CD14-positive monocyte (primary cell): ENCODE measurements at regions not wholly inside any gene's neighbourhood (a gene's known extent, or its start where the extent isn't known, plus 50 kb on each side); places are given as distances from the start of the nearest gene placed in this dataset.

Source experiments
- DNase-seq, 3 donors: peaks; one replicate each; pipeline ENCODE4 v3.0.0-alpha.2; 2011 to 2022
- H2AFZ ChIP-seq: 2 replicates; pipeline ENCODE4 v1.6.0; 2012; ENCODE audit warnings: mild to moderate bottlenecking, low read depth, low read length, inconsistent platforms; ENCODE audit not compliant: insufficient read depth, poor library complexity, severe bottlenecking
- H3K27ac ChIP-seq, 2 donors: 1 replicate in 1 of 2; 2 replicates in 1 of 2; pipeline ENCODE4 v1.5.1; 2012 to 2013; ENCODE audit warnings: low read length in 2 of 2, control low read depth in 1 of 2, inconsistent platforms in 1 of 2, low read depth in 1 of 2, mild to moderate bottlenecking in 1 of 2
- H3K27me3 ChIP-seq, 2 donors: one replicate each; pipeline versions ENCODE4 v1.6.0 to v1.6.1; 2011 to 2013; ENCODE audit warnings: low read length in 2 of 2; ENCODE audit not compliant: control insufficient read depth in 2 of 2, insufficient read depth in 2 of 2
- H3K36me3 ChIP-seq, 2 donors: replicated peaks in 1 of 2; 1 replicate in 1 of 2; 2 replicates in 1 of 2; pipeline versions ENCODE4 v1.5.1 to v1.6.1; 2012 to 2013; ENCODE audit warnings: low read length in 2 of 2, control low read depth in 1 of 2, inconsistent platforms in 1 of 2, mild to moderate bottlenecking in 1 of 2; ENCODE audit not compliant: insufficient read depth in 2 of 2, control insufficient read depth in 1 of 2
- H3K4me1 ChIP-seq, 2 donors: 1 replicate in 1 of 2; 2 replicates in 1 of 2; pipeline versions ENCODE4 v1.5.1 to v1.6.1; 2012 to 2013; ENCODE audit warnings: low read length in 2 of 2, control low read depth in 1 of 2, inconsistent platforms in 1 of 2, mild to moderate bottlenecking in 1 of 2, moderate library complexity in 1 of 2; ENCODE audit not compliant: insufficient read depth in 2 of 2, control insufficient read depth in 1 of 2
- H3K4me2 ChIP-seq: replicated peaks from 2 replicates; pipeline ENCODE3; 2012; ENCODE audit warnings: low read length, moderate library complexity, mild to moderate bottlenecking; ENCODE audit not compliant: poor library complexity, severe bottlenecking; ENCODE audit errors: extremely low read depth
- H3K4me3 ChIP-seq, 3 experiments: fragments of 200-600 bp in 1 of 3; sonication (generic) in 1 of 3; replicated peaks in 1 of 3; 1 replicate in 2 of 3; 2 replicates in 1 of 3; pipeline ENCODE4 v1.5.1; 2011 to 2013; ENCODE audit warnings: low read length in 3 of 3, mild to moderate bottlenecking in 3 of 3, control low read depth in 2 of 3, low read depth in 2 of 3, inconsistent platforms in 1 of 3, moderate library complexity in 1 of 3
- H3K79me2 ChIP-seq: 2 replicates; pipeline ENCODE4 v1.6.0; 2012; ENCODE audit warnings: mild to moderate bottlenecking, control low read depth, inconsistent platforms, low read length, moderate library complexity; ENCODE audit not compliant: insufficient read depth
- H3K9ac ChIP-seq: 2 replicates; pipeline ENCODE4 v1.6.0; 2017; ENCODE audit warnings: low read length, mild to moderate bottlenecking; ENCODE audit not compliant: insufficient read depth, poor library complexity, severe bottlenecking
- H3K9me3 ChIP-seq, 2 donors: replicated peaks in 1 of 2; 1 replicate in 1 of 2; 2 replicates in 1 of 2; pipeline versions ENCODE4 v1.5.1 to v1.6.1; 2012 to 2013; ENCODE audit warnings: low read length in 2 of 2, control low read depth in 1 of 2; ENCODE audit not compliant: control insufficient read depth in 1 of 2, insufficient read depth in 1 of 2
- H4K20me1 ChIP-seq: 2 replicates; pipeline ENCODE4 v1.6.0; 2012; ENCODE audit warnings: mild to moderate bottlenecking, low read length, control low read depth, moderate library complexity; ENCODE audit not compliant: insufficient read depth
- H3K27ac Mint-ChIP-seq, 7 donors: one replicate each; pipeline ENCODE4 v1.8.0; 2020; ENCODE audit warnings: mild to moderate bottlenecking in 7 of 7, mixed read lengths in 7 of 7, moderate library complexity in 6 of 7, inconsistent platforms in 2 of 7
- H3K27me3 Mint-ChIP-seq, 3 donors: one replicate each; pipeline ENCODE4 v1.8.0; 2021 to 2022; ENCODE audit warnings: low read depth in 3 of 3, mild to moderate bottlenecking in 3 of 3, mixed read lengths in 3 of 3, moderate library complexity in 3 of 3, inconsistent platforms in 1 of 3
- H3K36me3 Mint-ChIP-seq, 2 donors: one replicate each; pipeline ENCODE4 v1.8.0; 2020; ENCODE audit warnings: mixed read lengths in 2 of 2, inconsistent platforms in 1 of 2, mild to moderate bottlenecking in 1 of 2
- H3K4me1 Mint-ChIP-seq: one replicate; pipeline ENCODE4 v1.8.0; 2020; ENCODE audit warnings: mild to moderate bottlenecking, mixed read lengths
- H3K4me3 Mint-ChIP-seq, 2 donors: one replicate each; pipeline ENCODE4 v1.8.0; 2020; ENCODE audit warnings: mild to moderate bottlenecking in 2 of 2, mixed read lengths in 2 of 2, moderate library complexity in 1 of 2
- H3K9me3 Mint-ChIP-seq, 7 donors: one replicate each; pipeline ENCODE4 v1.8.0; 2020 to 2022; ENCODE audit warnings: mixed read lengths in 7 of 7, mild to moderate bottlenecking in 6 of 7, moderate library complexity in 6 of 7, inconsistent platforms in 2 of 7
- CTCF ChIP-seq: fragments of 200-600 bp; IDR thresholded peaks from one replicate; pipeline ENCODE4 v1.8.0; 2022; ENCODE audit warnings: antibody characterized with exemption, mild to moderate bottlenecking
- WGBS: methylation state at CpG from one replicate; pipeline ENCODE4 v1.1.5; 2013; ENCODE audit warnings: missing lambda C conversion rate; ENCODE audit not compliant: insufficient coverage; 5-methylcytosine and 5-hydroxymethylcytosine counted together
- intact Hi-C, 2 donors: fragments of 100-400 bp; cut with micrococcal nuclease; formaldehyde crosslinking; loops; one replicate each; pipeline versions ENCODE4 v1.15.0 to v1.15.1; 2023

- peaks cover 1% of the 10 kb centered on the region in 3 donors for H3K27me3 Mint-ChIP-seq
- Histone ChIP-seq H3K4me1 (no peaks in the 10 kb centered on the region), H3K9ac (no peak overlapping the region), H4K20me1 (no peaks in the 10 kb centered on the region), H3K27ac (no peak overlapping the region), H2AFZ (no peak overlapping the region), H3K4me2 (no peak overlapping the region), H3K9me3 (peaks cover 0 to 13% of the 10 kb centered on the region in 2 donors), H3K27me3 (no peaks in the 10 kb centered on the region), H3K36me3 (no peaks in the 10 kb centered on the region), H3K79me2 (no peaks in the 10 kb centered on the region), H3K4me3 (no peak overlapping the region)
- no peak for DNase-seq
- H3K4me1 Mint-ChIP-seq: no peaks in the 10 kb centered on the region
- TF ChIP-seq CTCF: no peak
- H3K36me3 Mint-ChIP-seq: no peaks in the 10 kb centered on the region
- 72% methylated on average over 3 of the region's 5 CpGs for WGBS
- no peak overlapping the region for H3K4me3 Mint-ChIP-seq
- peaks cover 2 to 11% (median 7%) of the 10 kb centered on the region in 7 donors for H3K9me3 Mint-ChIP-seq
- H3K27ac Mint-ChIP-seq: no peak overlapping the region
- intact Hi-C loops: no loop called here
Measured at GRCh38 chr4:145347684-145348083, 134.0 kb upstream of the SMAD1 start.

GRCh38 chr4:145346081-145346480 is 135.6 kb upstream of the SMAD1 start:
- intact Hi-C loops: no loop called here
- H3K79me2 ChIP-seq: no peaks in the 10 kb centered on the region
- Mint-ChIP-seq H3K36me3 (no peaks in the 10 kb centered on the region), H3K4me3 (no peak overlapping the region), H3K4me1 (no peaks in the 10 kb centered on the region), H3K27ac (no peak overlapping the region), H3K27me3 (peaks cover 1% of the 10 kb centered on the region in 3 donors), H3K9me3 (peaks cover 2 to 11% (median 7%) of the 10 kb centered on the region in 7 donors)
- H3K4me1 ChIP-seq: no peaks in the 10 kb centered on the region
- no peaks in the 10 kb centered on the region for H3K36me3 ChIP-seq
- H2AFZ ChIP-seq: no peak overlapping the region
- TF ChIP-seq CTCF: no peak
- H4K20me1 ChIP-seq: no peaks in the 10 kb centered on the region
- no peak overlapping the region for H3K4me3 ChIP-seq
- H3K4me2 ChIP-seq: no peak overlapping the region
- H3K27ac ChIP-seq: no peak overlapping the region
- DNase-seq: no peak
- peaks cover 0 to 13% of the 10 kb centered on the region in 2 donors for H3K9me3 ChIP-seq
- H3K9ac ChIP-seq: no peak overlapping the region
- WGBS: 97% methylated on average over 10 of the region's 25 CpGs
- no peaks in the 10 kb centered on the region for H3K27me3 ChIP-seq
